Activated CD8-positive, alpha-beta T cell treated with anti-CD3 and anti-CD28 coated beads for 36 hours (primary cell): ENCODE measurements at regions not wholly inside any gene's neighbourhood (a gene's known extent, or its start where the extent isn't known, plus 50 kb on each side); places are given as distances from the start of the nearest gene placed in this dataset.

Source experiments
- ATAC-seq: fragments of 200-7000 bp; cut with Tn5 transposase; one replicate; pipeline ENCODE4 v1.10.0; 2021; ENCODE audit warnings: mild to moderate bottlenecking, moderate library complexity
- CTCF ChIA-PET: fragments of 350-600 bp; sonication (Branson Sonifier 250); formaldehyde crosslinking; loops from one replicate; lab custom pipeline; 2021; ENCODE audit warnings: antibody characterized with exemption; lab: Charles Lee
- POLR2A ChIA-PET: fragments of 350-600 bp; sonication (Branson Sonifier 250); formaldehyde crosslinking; loops from one replicate; lab custom pipeline; 2021; ENCODE audit warnings: antibody characterized with exemption; lab: Charles Lee
- DNase-seq: peaks from one replicate; pipeline ENCODE4 v3.0.0-alpha.2; 2020
- H3K27ac Mint-ChIP-seq: one replicate; pipeline ENCODE4 v1.8.0; 2021; ENCODE audit warnings: mild to moderate bottlenecking, mixed read lengths
- H3K27me3 Mint-ChIP-seq: one replicate; pipeline ENCODE4 v1.8.0; 2021; ENCODE audit warnings: mixed read lengths
- H3K36me3 Mint-ChIP-seq: one replicate; pipeline ENCODE4 v1.8.0; 2021; ENCODE audit warnings: low read depth, mixed read lengths
- H3K4me1 Mint-ChIP-seq: one replicate; pipeline ENCODE4 v1.8.0; 2021; ENCODE audit warnings: low read depth, mixed read lengths
- H3K4me3 Mint-ChIP-seq: one replicate; pipeline ENCODE4 v1.8.0; 2021; ENCODE audit warnings: mild to moderate bottlenecking, moderate library complexity, mixed read lengths
- H3K9me3 Mint-ChIP-seq: one replicate; pipeline ENCODE4 v1.8.0; 2021; ENCODE audit warnings: mixed read lengths
- CTCF ChIP-seq: fragments of 200-600 bp; IDR thresholded peaks from one replicate; pipeline ENCODE4 v1.8.0; 2022; ENCODE audit warnings: antibody characterized with exemption, mild to moderate bottlenecking
- intact Hi-C: fragments of 100-400 bp; cut with micrococcal nuclease; formaldehyde crosslinking; loops from one replicate; pipeline ENCODE4 v1.10.0; 2022

GRCh38 chr4:177511611-177512010, 69.4 kb upstream of the AGA start:
- intact Hi-C loops = no loop called here
- CTCF ChIA-PET = no interaction called here

GRCh38 chr4:177512646-177513045, 70.4 kb upstream of the AGA start:
- no peaks in the 10 kb centered on the region for H3K4me1 Mint-ChIP-seq
- no peak overlapping the region for H3K27ac Mint-ChIP-seq
- ATAC-seq (no peak), DNase-seq (no peak)
- no peaks in the 10 kb centered on the region for H3K27me3 Mint-ChIP-seq
- H3K9me3 Mint-ChIP-seq = no peaks in the 10 kb centered on the region
- no peak for TF ChIP-seq CTCF
- CTCF ChIA-PET = no interaction called here
- intact Hi-C loops = no loop called here
- POLR2A ChIA-PET = no interaction called here
- no peaks in the 10 kb centered on the region for H3K36me3 Mint-ChIP-seq
- no peak overlapping the region for H3K4me3 Mint-ChIP-seq

More at GRCh38 chr4:177511611-177512010, 69.4 kb upstream of the AGA start:
- ATAC-seq (no peak), DNase-seq (no peak)
- Mint-ChIP-seq H3K4me3 (no peak overlapping the region), H3K36me3 (no peaks in the 10 kb centered on the region), H3K27ac (no peak overlapping the region), H3K27me3 (no peaks in the 10 kb centered on the region), H3K4me1 (no peaks in the 10 kb centered on the region), H3K9me3 (no peaks in the 10 kb centered on the region)
- TF ChIP-seq CTCF = no peak
- POLR2A ChIA-PET = no interaction called here

- intact Hi-C loops = no loop called here
- Mint-ChIP-seq H3K4me1 (no peaks in the 10 kb centered on the region), H3K27me3 (no peaks in the 10 kb centered on the region), H3K36me3 (no peaks in the 10 kb centered on the region), H3K4me3 (no peak overlapping the region), H3K27ac (no peak overlapping the region), H3K9me3 (no peaks in the 10 kb centered on the region)
- ChIA-PET POLR2A (no interaction called here), CTCF (no interaction called here)
- no peak for ATAC-seq
- DNase-seq = no peak
- no peak for TF ChIP-seq CTCF
These were observed 75.6 kb upstream of the AGA start for GRCh38 chr4:177517862-177518261.

GRCh38 chr4:177519481-177520260, 77.4 kb upstream of the AGA start:
- Mint-ChIP-seq H3K4me3 (no peak overlapping the region), H3K27ac (no peak overlapping the region), H3K4me1 (no peaks in the 10 kb centered on the region), H3K36me3 (no peaks in the 10 kb centered on the region), H3K27me3 (no peaks in the 10 kb centered on the region), H3K9me3 (peaks cover 3% of the 10 kb centered on the region)
- CTCF ChIA-PET = no interaction called here
- DNase-seq = no peak
- no peak for TF ChIP-seq CTCF
- POLR2A ChIA-PET = no interaction called here
- intact Hi-C loops = no loop called here
- no peak for ATAC-seq

GRCh38 chr4:177528620-177529019, 86.4 kb upstream of the AGA start:
- H3K27ac Mint-ChIP-seq = no peak overlapping the region
- intact Hi-C loops = no loop called here

More at GRCh38 chr4:177528620-177529019, 86.4 kb upstream of the AGA start:
- Mint-ChIP-seq H3K4me1 (no peaks in the 10 kb centered on the region), H3K27me3 (no peaks in the 10 kb centered on the region), H3K9me3 (no peaks in the 10 kb centered on the region), H3K36me3 (no peaks in the 10 kb centered on the region), H3K4me3 (no peak overlapping the region)
- TF ChIP-seq CTCF = no peak
- POLR2A ChIA-PET = no interaction called here
- DNase-seq (no peak), ATAC-seq (no peak)
- CTCF ChIA-PET = no interaction called here
